ENCODE measurements at regions not wholly inside any gene's neighbourhood (a gene's known extent, or its start where the extent isn't known, plus 50 kb on each side); places are given as distances from the start of the nearest gene placed in this dataset.

DNA sequence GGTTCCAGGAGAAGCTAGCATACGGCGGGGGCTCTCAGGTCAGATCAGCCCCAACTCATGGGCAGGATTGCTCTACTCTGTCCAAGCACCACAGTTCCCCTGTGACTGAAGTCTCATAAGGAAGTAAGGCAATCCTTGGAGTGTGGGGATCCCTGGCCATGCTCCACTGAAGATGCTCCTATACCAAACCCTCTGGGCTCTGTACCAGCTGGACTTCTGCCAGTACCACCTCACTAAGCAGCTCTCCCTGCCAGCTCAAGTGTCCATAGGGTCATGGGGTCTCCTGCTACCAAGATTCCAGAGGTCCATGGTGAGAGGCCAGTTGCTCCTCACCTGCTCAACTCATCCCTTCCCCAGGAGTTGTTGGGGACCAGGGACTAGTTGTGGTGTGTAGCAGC is 355.7 kb upstream of the STEAP1 start:
- Mint-ChIP-seq H3K27me3 (ENCODE audit: unreplicated experiment) (peaks cover 1% of the 10 kb centered on the region), H3K27ac (ENCODE audit: unreplicated experiment) (no peak overlapping the region)
- TF ChIP-seq, protein P1, sequence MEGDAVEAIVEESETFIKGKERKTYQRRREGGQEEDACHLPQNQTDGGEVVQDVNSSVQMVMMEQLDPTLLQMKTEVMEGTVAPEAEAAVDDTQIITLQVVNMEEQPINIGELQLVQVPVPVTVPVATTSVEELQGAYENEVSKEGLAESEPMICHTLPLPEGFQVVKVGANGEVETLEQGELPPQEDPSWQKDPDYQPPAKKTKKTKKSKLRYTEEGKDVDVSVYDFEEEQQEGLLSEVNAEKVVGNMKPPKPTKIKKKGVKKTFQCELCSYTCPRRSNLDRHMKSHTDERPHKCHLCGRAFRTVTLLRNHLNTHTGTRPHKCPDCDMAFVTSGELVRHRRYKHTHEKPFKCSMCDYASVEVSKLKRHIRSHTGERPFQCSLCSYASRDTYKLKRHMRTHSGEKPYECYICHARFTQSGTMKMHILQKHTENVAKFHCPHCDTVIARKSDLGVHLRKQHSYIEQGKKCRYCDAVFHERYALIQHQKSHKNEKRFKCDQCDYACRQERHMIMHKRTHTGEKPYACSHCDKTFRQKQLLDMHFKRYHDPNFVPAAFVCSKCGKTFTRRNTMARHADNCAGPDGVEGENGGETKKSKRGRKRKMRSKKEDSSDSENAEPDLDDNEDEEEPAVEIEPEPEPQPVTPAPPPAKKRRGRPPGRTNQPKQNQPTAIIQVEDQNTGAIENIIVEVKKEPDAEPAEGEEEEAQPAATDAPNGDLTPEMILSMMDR (IDR thresholded peaks at IDR 0.05; ENCODE audit: unreplicated experiment): no peak

GRCh38 chr7:89800761-89801160 is 353.5 kb upstream of the STEAP1 start:
- no peak for DNase-seq (ENCODE audit: low spot score)
- Mint-ChIP-seq H3K27me3 (ENCODE audit: unreplicated experiment) (no peaks in the 10 kb centered on the region), H3K27ac (ENCODE audit: unreplicated experiment) (no peak overlapping the region), H3K36me3 (ENCODE audit: low read depth, unreplicated experiment) (no peaks in the 10 kb centered on the region), H3K4me3 (ENCODE audit: unreplicated experiment) (no peak overlapping the region), H3K9me3 (ENCODE audit: unreplicated experiment) (no peaks in the 10 kb centered on the region), H3K4me1 (ENCODE audit: unreplicated experiment) (no peaks in the 10 kb centered on the region)
- TF ChIP-seq, protein P1 (IDR thresholded peaks at IDR 0.05; ENCODE audit: unreplicated experiment): no peak

More for the DNA sequence above, 355.7 kb upstream of the STEAP1 start:
- Mint-ChIP-seq H3K36me3 (ENCODE audit: low read depth, unreplicated experiment) (no peaks in the 10 kb centered on the region), H3K9me3 (ENCODE audit: unreplicated experiment) (no peaks in the 10 kb centered on the region), H3K4me1 (ENCODE audit: unreplicated experiment) (no peaks in the 10 kb centered on the region), H3K4me3 (ENCODE audit: unreplicated experiment) (no peak overlapping the region)
- no peak for DNase-seq (ENCODE audit: low spot score)

- H3K9me3 Mint-ChIP-seq (ENCODE audit: unreplicated experiment): no peaks in the 10 kb centered on the region
- no peaks in the 10 kb centered on the region for H3K36me3 Mint-ChIP-seq (ENCODE audit: low read depth, unreplicated experiment)
- H3K4me1 Mint-ChIP-seq (ENCODE audit: unreplicated experiment): no peaks in the 10 kb centered on the region
- no peak for DNase-seq (ENCODE audit: low spot score)
- H3K27ac Mint-ChIP-seq (ENCODE audit: unreplicated experiment): no peak overlapping the region
- no peak overlapping the region for H3K4me3 Mint-ChIP-seq (ENCODE audit: unreplicated experiment)
- no peaks in the 10 kb centered on the region for H3K27me3 Mint-ChIP-seq (ENCODE audit: unreplicated experiment)
- TF ChIP-seq, protein P1 (IDR thresholded peaks at IDR 0.05; ENCODE audit: unreplicated experiment): no peak
Measured at GRCh38 chr7:89809291-89809690, 345.0 kb upstream of the STEAP1 start.

DNA sequence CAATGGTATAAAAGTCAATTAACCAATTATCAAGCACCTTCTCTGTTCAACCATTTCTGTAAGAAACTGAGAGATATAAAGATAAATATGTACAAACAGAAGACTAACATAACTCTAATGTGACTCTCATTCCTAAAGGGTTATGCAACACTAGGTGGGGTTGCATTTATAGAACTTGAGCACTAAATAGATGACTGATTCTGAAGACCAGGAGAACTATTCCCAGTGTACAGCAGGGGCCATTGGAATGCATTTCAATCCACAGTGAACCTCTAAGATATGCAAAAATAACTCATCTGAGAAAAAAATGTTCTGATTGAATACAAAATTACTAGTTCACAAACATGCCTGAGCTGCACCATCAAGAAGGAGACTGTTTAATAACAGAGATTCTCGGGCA is 341.2 kb upstream of the STEAP1 start:
- Mint-ChIP-seq H3K4me1 (ENCODE audit: unreplicated experiment) (no peaks in the 10 kb centered on the region), H3K36me3 (ENCODE audit: low read depth, unreplicated experiment) (no peaks in the 10 kb centered on the region), H3K4me3 (ENCODE audit: unreplicated experiment) (no peak overlapping the region), H3K27me3 (ENCODE audit: unreplicated experiment) (no peaks in the 10 kb centered on the region), H3K9me3 (ENCODE audit: unreplicated experiment) (no peaks in the 10 kb centered on the region), H3K27ac (ENCODE audit: unreplicated experiment) (no peak overlapping the region)
- TF ChIP-seq, protein P1 (IDR thresholded peaks at IDR 0.05; ENCODE audit: unreplicated experiment): no peak
- no peak for DNase-seq (ENCODE audit: low spot score)

GRCh38 chr7:89826121-89826520 is 328.1 kb upstream of the STEAP1 start:
- no peak overlapping the region for H3K27ac Mint-ChIP-seq (ENCODE audit: unreplicated experiment)
- no peak overlapping the region for H3K4me3 Mint-ChIP-seq (ENCODE audit: unreplicated experiment)
- no peaks in the 10 kb centered on the region for H3K36me3 Mint-ChIP-seq (ENCODE audit: low read depth, unreplicated experiment)
- TF ChIP-seq, protein P1 (IDR thresholded peaks at IDR 0.05; ENCODE audit: unreplicated experiment): no peak
- DNase-seq (ENCODE audit: low spot score): no peak
- no peaks in the 10 kb centered on the region for H3K9me3 Mint-ChIP-seq (ENCODE audit: unreplicated experiment)
- H3K4me1 Mint-ChIP-seq (ENCODE audit: unreplicated experiment): no peaks in the 10 kb centered on the region
- no peaks in the 10 kb centered on the region for H3K27me3 Mint-ChIP-seq (ENCODE audit: unreplicated experiment)
